SK-N-SH (cell line): ENCODE measurements at regions not wholly inside any gene's neighbourhood (a gene's known extent, or its start where the extent isn't known, plus 50 kb on each side); places are given as distances from the start of the nearest gene placed in this dataset.

Experiments used
- CTCF ChIA-PET: fragments of 300-600, 350-600 bp; formaldehyde crosslinking; extraction: SDS; loops from one replicate; lab custom pipeline; 2021; lab: Yijun Ruan, JAX
- POLR2A ChIA-PET: fragments of 350-600 bp; sonication (Branson Sonifier 250); formaldehyde crosslinking; extraction: SDS; loops from one replicate; lab custom pipeline; 2020; ENCODE audit warnings: antibody characterized with exemption, inconsistent platforms; lab: Yijun Ruan, JAX
- DNase-seq: peaks from one replicate; pipeline ENCODE4 v3.0.0; 2012
- H2AFZ ChIP-seq: fragments of 200-600 bp; sonication (generic); 2 replicates; pipeline ENCODE4 v1.8.1; 2016; ENCODE audit warnings: antibody characterized with exemption, mild to moderate bottlenecking, low read depth
- H3F3A ChIP-seq: fragments of 200-600 bp; sonication (generic); replicated peaks from 2 replicates; pipeline ENCODE3; 2016; ENCODE audit warnings: antibody characterized with exemption, mild to moderate bottlenecking; ENCODE audit not compliant: insufficient read depth
- H3K27ac ChIP-seq, 2 experiments: fragments of 200-500 bp in 1 of 2; fragments of 200-600 bp in 1 of 2; sonication (Bioruptor generic) in 1 of 2; sonication (generic), shearing (Covaris generic) in 1 of 2; 2 replicates each; pipeline versions ENCODE4 v1.5.1 to v1.6.1; 2014 to 2016; ENCODE audit warnings: low read depth in 2 of 2, inconsistent platforms in 1 of 2, low read length in 1 of 2, mild to moderate bottlenecking in 1 of 2, mixed read lengths in 1 of 2
- H3K27me3 ChIP-seq: fragments of 200-600 bp; sonication (generic), shearing (Covaris generic); 2 replicates; pipeline ENCODE4 v1.6.1; 2016; ENCODE audit warnings: mixed run types; ENCODE audit not compliant: insufficient read depth
- H3K36me3 ChIP-seq, 2 experiments: fragments of 200-500 bp in 1 of 2; fragments of 200-600 bp in 1 of 2; sonication (Bioruptor generic) in 1 of 2; sonication (generic) in 1 of 2; replicated peaks in 1 of 2; 2 replicates each; pipeline versions ENCODE3 to v1.5.1; 2014 to 2016; ENCODE audit warnings: low read length in 1 of 2, mild to moderate bottlenecking in 1 of 2; ENCODE audit not compliant: insufficient read depth in 2 of 2, control insufficient read depth in 1 of 2
- H3K4me1 ChIP-seq, 2 experiments: fragments of 200-500 bp in 1 of 2; fragments of 200-600 bp in 1 of 2; sonication (Bioruptor generic) in 1 of 2; sonication (generic), shearing (Covaris generic) in 1 of 2; 2 replicates each; pipeline versions ENCODE4 v1.5.1 to v1.6.1; 2014 to 2016; ENCODE audit warnings: low read depth in 1 of 2, low read length in 1 of 2, mixed run types in 1 of 2; ENCODE audit not compliant: insufficient read depth in 2 of 2, control insufficient read depth in 1 of 2
- H3K4me2 ChIP-seq: fragments of 200-600 bp; sonication (generic), shearing (Covaris generic); 2 replicates; pipeline ENCODE4 v1.6.1; 2017; ENCODE audit warnings: mixed run types
- H3K4me3 ChIP-seq, 2 experiments: fragments of 200-500 bp in 1 of 2; fragments of 200-600 bp in 1 of 2; sonication (Bioruptor generic) in 1 of 2; sonication (generic), shearing (Covaris generic) in 1 of 2; 2 replicates each; pipeline versions ENCODE4 v1.5.1 to v1.8.1; 2014 to 2016; ENCODE audit warnings: low read depth in 2 of 2, inconsistent platforms in 1 of 2, low read length in 1 of 2, mild to moderate bottlenecking in 1 of 2, mixed read lengths in 1 of 2, moderate library complexity in 1 of 2
- H3K79me2 ChIP-seq: fragments of 200-600 bp; sonication (generic); 2 replicates; pipeline ENCODE4 v1.8.1; 2017; ENCODE audit warnings: mild to moderate bottlenecking; ENCODE audit not compliant: insufficient read depth
- H3K9ac ChIP-seq: fragments of 200-600 bp; sonication (generic); 2 replicates; pipeline ENCODE4 v1.6.1; 2017; ENCODE audit warnings: mixed run types
- H3K9me2 ChIP-seq: fragments of 200-600 bp; sonication (generic); 2 replicates; pipeline ENCODE4 v1.6.1; 2017; ENCODE audit warnings: mixed run types
- H3K9me3 ChIP-seq: fragments of 200-600 bp; sonication (generic); 2 replicates; pipeline ENCODE4 v1.6.1; 2017; ENCODE audit warnings: mixed run types, mild to moderate bottlenecking, moderate library complexity
- H4K20me1 ChIP-seq: fragments of 200-600 bp; sonication (generic); 2 replicates; pipeline ENCODE4 v1.6.1; 2017; ENCODE audit warnings: mild to moderate bottlenecking, mixed run types; ENCODE audit not compliant: insufficient read depth
- CTCF ChIP-seq: fragments of 200-600 bp; sonication (generic); IDR thresholded peaks from 2 replicates; pipeline ENCODE4 v1.6.1; 2017; ENCODE audit warnings: antibody characterized with exemption, mild to moderate bottlenecking, moderate library complexity
- GATA2 ChIP-seq: sonication (generic); formaldehyde crosslinking; IDR thresholded peaks from 2 replicates; pipeline ENCODE4 v1.5.0; 2020; ENCODE audit warnings: mild to moderate bottlenecking, missing genetic modification reagents
- MXI1 ChIP-seq: IDR thresholded peaks from 2 replicates; pipeline ENCODE4 v1.6.1; 2012; ENCODE audit warnings: mild to moderate bottlenecking, low read depth, low read length, improper control_type of control experiment
- RAD21 ChIP-seq: IDR thresholded peaks from 2 replicates; pipeline ENCODE4 v1.6.1; 2012; ENCODE audit warnings: mild to moderate bottlenecking, low read length
- RCOR1 ChIP-seq: fragments of 150-350 bp; IDR thresholded peaks from 2 replicates; pipeline ENCODE4 v1.6.1; 2017; ENCODE audit warnings: antibody characterized with exemption, low read length
- SMC3 ChIP-seq: IDR thresholded peaks from 2 replicates; pipeline ENCODE4 v1.6.1; 2012; ENCODE audit warnings: low read depth, low read length, improper control_type of control experiment
- TCF12 ChIP-seq: IDR thresholded peaks from 2 replicates; pipeline ENCODE4 v1.4.0; 2012
- USF1 ChIP-seq: IDR thresholded peaks from 2 replicates; pipeline ENCODE4 v1.4.0; 2012; ENCODE audit warnings: low read depth, borderline replicate concordance
- USF2 ChIP-seq: fragments of 150-350 bp; IDR thresholded peaks from 2 replicates; pipeline ENCODE4 v1.6.1; 2017; ENCODE audit warnings: antibody characterized with exemption, low read length, low read depth, borderline replicate concordance
- ZBTB33 ChIP-seq: IDR thresholded peaks from 2 replicates; pipeline ENCODE4 v1.4.0; 2012; ENCODE audit warnings: low read depth, borderline replicate concordance
- WGBS: methylation state at CpG from one replicate; pipeline ENCODE4 v1.1.6; 2017; ENCODE audit warnings: low lambda C conversion rate; 5-methylcytosine and 5-hydroxymethylcytosine counted together

- POLR2A ChIA-PET = no interaction called here
Observed at GRCh38 chr4:146998157-146998556, 52.5 kb upstream of the TTC29 start.

More at GRCh38 chr4:146998157-146998556, 52.5 kb upstream of the TTC29 start:
- DNase-seq = no peak
- Histone ChIP-seq H3K79me2 (no peaks in the 10 kb centered on the region), H3K27ac (no peak overlapping the region), H3K9me3 (no peaks in the 10 kb centered on the region), H3K4me3 (no peak overlapping the region), H3K36me3 (no peaks in the 10 kb centered on the region), H2AFZ (no peak overlapping the region), H3K27me3 (no peaks in the 10 kb centered on the region), H3K4me1 (no peaks in the 10 kb centered on the region), H3K9ac (no peak overlapping the region), H3K9me2 (no peaks in the 10 kb centered on the region), H4K20me1 (no peaks in the 10 kb centered on the region), H3K4me2 (no peak overlapping the region), H3F3A (no peaks in the 10 kb centered on the region)
- CTCF ChIA-PET = interaction anchor here (1.0 kb wide), 1 partner anchor 21 kb away, joined by 3 read pairs; no protein-coding TSS in a partner anchor
- 60% methylated on average over 2 of the region's 2 CpGs for WGBS
- TF ChIP-seq SMC3 = no peak
- TF ChIP-seq GATA2 (CRISPR knock-in tag) = no peak
- TF ChIP-seq RCOR1 = no peak
- TF ChIP-seq TCF12 = no peak
- no peak for TF ChIP-seq CTCF
- no peak for TF ChIP-seq USF2
- no peak for TF ChIP-seq MXI1
- no peak for TF ChIP-seq RAD21
- no peak for TF ChIP-seq ZBTB33
- TF ChIP-seq USF1 = no peak
